ENCODE measurements at regions not wholly inside any gene's neighbourhood (a gene's known extent, or its start where the extent isn't known, plus 50 kb on each side); places are given as distances from the start of the nearest gene placed in this dataset.

DNA sequence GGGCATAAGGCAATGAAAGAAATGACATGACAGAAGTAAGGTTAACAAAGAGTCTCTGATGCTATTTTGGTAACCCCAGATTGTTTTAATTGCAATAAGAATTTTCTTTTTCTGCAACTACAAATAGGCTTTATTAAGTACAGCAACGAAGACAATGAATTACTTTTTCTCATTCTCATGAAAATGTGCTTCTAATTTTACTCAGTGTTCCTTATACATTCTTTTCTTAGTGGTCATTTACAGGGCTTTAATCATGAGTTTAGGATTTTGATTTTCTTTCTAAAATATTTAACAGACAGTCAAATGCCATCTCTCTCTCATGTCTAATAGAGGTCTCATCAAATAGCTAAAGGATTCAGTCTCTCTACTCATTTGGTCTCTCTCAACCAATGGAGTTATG, 452.1 kb downstream of the RAP2B start:
- H3K36me3 ChIP-seq = no peaks in the 10 kb centered on the region
- TF ChIP-seq, protein P1, sequence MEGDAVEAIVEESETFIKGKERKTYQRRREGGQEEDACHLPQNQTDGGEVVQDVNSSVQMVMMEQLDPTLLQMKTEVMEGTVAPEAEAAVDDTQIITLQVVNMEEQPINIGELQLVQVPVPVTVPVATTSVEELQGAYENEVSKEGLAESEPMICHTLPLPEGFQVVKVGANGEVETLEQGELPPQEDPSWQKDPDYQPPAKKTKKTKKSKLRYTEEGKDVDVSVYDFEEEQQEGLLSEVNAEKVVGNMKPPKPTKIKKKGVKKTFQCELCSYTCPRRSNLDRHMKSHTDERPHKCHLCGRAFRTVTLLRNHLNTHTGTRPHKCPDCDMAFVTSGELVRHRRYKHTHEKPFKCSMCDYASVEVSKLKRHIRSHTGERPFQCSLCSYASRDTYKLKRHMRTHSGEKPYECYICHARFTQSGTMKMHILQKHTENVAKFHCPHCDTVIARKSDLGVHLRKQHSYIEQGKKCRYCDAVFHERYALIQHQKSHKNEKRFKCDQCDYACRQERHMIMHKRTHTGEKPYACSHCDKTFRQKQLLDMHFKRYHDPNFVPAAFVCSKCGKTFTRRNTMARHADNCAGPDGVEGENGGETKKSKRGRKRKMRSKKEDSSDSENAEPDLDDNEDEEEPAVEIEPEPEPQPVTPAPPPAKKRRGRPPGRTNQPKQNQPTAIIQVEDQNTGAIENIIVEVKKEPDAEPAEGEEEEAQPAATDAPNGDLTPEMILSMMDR (IDR thresholded peaks at IDR 0.05) = no peak
- intact Hi-C loops (cut with DNase I) = no loop called here
- H3K27ac ChIP-seq = no peak overlapping the region
- H3K9me3 ChIP-seq = no peaks in the 10 kb centered on the region
- 92 to 94% methylated on average over 1 of the region's 1 CpG for WGBS, 2 donors
- ATAC-seq (no peak), DNase-seq (no peak)
- no peak overlapping the region for H3K4me3 ChIP-seq
- H3K4me1 ChIP-seq = no peaks in the 10 kb centered on the region
- no peaks in the 10 kb centered on the region for H3K27me3 ChIP-seq

DNA sequence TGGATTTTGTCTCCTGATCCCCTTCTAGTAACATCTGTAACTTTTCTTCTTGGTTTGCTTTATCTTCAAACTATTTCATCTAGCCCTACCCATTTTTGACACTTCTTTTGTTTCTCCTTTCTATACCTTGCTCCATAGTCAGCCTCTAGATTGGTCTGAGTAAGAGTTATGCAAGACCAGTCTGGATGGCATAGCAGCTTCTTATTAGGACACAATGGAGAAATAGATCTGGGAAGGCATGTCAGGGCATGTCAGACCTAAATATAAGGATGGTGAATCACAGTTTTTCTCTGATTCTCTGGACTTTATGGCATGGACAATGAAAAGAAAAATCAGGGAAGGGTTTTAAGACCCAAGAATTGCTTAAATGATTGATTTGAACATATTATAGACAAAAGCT, 452.5 kb downstream of the RAP2B start:
- Histone ChIP-seq H3K36me3 (no peaks in the 10 kb centered on the region), H3K4me1 (no peaks in the 10 kb centered on the region), H3K27me3 (no peaks in the 10 kb centered on the region), H3K4me3 (no peak overlapping the region), H3K9me3 (no peaks in the 10 kb centered on the region), H3K27ac (no peak overlapping the region)
- TF ChIP-seq, protein P1 (IDR thresholded peaks at IDR 0.05) = no peak
- intact Hi-C loops (cut with DNase I) = no loop called here
- no peak for ATAC-seq
- DNase-seq = no peak

DNA sequence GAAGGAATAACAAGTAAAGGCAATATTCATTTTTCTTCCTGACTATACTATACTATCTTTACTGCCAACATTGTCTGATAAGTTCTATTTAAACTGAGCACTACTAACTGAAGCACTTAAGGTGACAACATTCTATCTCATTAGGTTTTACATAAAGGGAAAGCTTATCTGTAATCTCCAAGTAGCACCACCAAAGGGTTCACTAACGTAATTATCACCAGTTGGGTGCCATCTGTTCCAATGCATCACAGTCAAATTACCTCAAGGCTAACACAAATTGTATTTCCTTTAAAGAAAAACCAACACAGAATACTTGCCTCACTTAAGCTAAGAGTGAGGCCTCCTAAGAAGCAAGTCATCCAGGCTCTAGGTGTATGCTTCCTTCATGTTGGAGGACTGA, 453.8 kb downstream of the RAP2B start:
- Histone ChIP-seq H3K4me1 (no peaks in the 10 kb centered on the region), H3K9me3 (peaks cover 0 to 7% (median 0%) of the 10 kb centered on the region in 11 donors), H3K27ac (no peak overlapping the region), H3K36me3 (no peaks in the 10 kb centered on the region), H3K27me3 (no peaks in the 10 kb centered on the region), H3K4me3 (no peak overlapping the region)
- intact Hi-C loops (cut with DNase I) = no loop called here
- WGBS, 2 donors = 61 to 71% methylated on average over 1 of the region's 1 CpG
- DNase-seq = no peak
- no peak for ATAC-seq
- TF ChIP-seq, protein P1 (IDR thresholded peaks at IDR 0.05) = no peak

DNA sequence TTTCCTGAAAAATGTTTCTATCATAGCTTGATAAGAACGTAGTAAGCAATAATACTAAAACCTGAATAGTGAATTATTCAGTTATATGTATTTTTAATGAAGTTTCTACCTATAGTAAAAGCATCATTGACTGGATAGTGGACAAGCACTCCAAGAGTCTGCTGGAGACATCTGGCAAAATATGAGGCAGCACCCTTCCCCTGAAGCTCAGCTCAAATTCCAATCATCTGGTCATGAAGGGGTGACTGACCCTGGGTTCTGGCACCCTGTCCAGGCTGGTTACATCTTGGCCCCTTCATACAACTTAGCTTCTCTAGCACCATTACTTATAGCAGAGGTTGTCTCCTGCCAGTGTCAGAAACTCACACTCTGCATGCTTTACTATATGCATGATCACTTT, 455.4 kb downstream of the RAP2B start:
- intact Hi-C loops (cut with DNase I) = no loop called here
- peaks cover 0 to 9% (median 0%) of the 10 kb centered on the region in 11 donors for H3K9me3 ChIP-seq
- ATAC-seq (no peak), DNase-seq (no peak)
- TF ChIP-seq, protein P1 (IDR thresholded peaks at IDR 0.05) = no peak
- no peak overlapping the region for H3K4me3 ChIP-seq
- no peaks in the 10 kb centered on the region for H3K27me3 ChIP-seq
- no peak overlapping the region for H3K27ac ChIP-seq
- H3K36me3 ChIP-seq = no peaks in the 10 kb centered on the region
- peaks cover 0 to 10% (median 0%) of the 10 kb centered on the region in 9 donors for H3K4me1 ChIP-seq
- WGBS, 2 donors = 44 to 95% methylated on average over 1 of the region's 1 CpG

DNA sequence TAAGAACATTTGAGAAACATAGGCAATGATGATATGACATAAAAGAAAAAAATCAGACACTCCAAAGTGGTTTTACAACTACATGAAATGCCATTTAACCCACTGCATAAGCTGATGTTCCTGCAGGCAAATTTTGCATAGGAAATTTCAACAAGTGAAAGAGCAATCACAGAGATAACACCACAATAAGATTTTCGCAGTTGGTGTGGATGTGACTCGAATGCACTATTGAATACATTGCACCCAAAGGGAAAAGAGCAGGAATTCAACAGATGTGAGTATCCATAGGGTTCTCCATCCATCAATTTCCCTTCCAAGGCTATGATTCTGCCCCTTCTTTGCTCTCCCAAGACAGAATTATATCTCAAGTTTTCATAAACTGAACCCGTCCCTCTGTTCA, 456.1 kb downstream of the RAP2B start:
- H3K27ac ChIP-seq = no peak overlapping the region
- TF ChIP-seq, protein P1 (IDR thresholded peaks at IDR 0.05) = no peak
- H3K4me3 ChIP-seq = no peak overlapping the region
- no peaks in the 10 kb centered on the region for H3K36me3 ChIP-seq
- WGBS, 2 donors = 81 to 92% methylated on average over 3 of the region's 3 CpGs
- intact Hi-C loops (cut with DNase I) = no loop called here
- no peaks in the 10 kb centered on the region for H3K27me3 ChIP-seq
- peaks cover 0 to 9% (median 0%) of the 10 kb centered on the region in 11 donors for H3K9me3 ChIP-seq
- peaks cover 0 to 13% (median 0%) of the 10 kb centered on the region in 9 donors for H3K4me1 ChIP-seq
- no peak for ATAC-seq
- no peak for DNase-seq
